GM23338 (cell line): ENCODE measurements at regions not wholly inside any gene's neighbourhood (a gene's known extent, or its start where the extent isn't known, plus 50 kb on each side); places are given as distances from the start of the nearest gene placed in this dataset.

ENCODE experiments used
- CTCF ChIP-seq, 2 experiments: fragments of 200-600 bp in 1 of 2; sonication (generic) in 1 of 2; conservative IDR thresholded peaks; 2 replicates each; pipeline versions ENCODE4 v1.5.1 to v1.6.1; 2016 to 2017; ENCODE audit warnings: antibody characterized with exemption in 2 of 2, low read depth in 2 of 2, mild to moderate bottlenecking in 2 of 2, moderate library complexity in 1 of 2
- EZH2 ChIP-seq: fragments of 200-600 bp; sonication (generic); IDR thresholded peaks from one replicate; pipeline ENCODE4 v1.8.0; 2017; ENCODE audit warnings: antibody characterized with exemption, mild to moderate bottlenecking, low read depth; ENCODE audit not compliant: unreplicated experiment
- EZH2phosphoT487 ChIP-seq: fragments of 200-600 bp; sonication (generic); IDR thresholded peaks from one replicate; pipeline ENCODE4 v1.8.1; 2018; ENCODE audit warnings: antibody characterized with exemption; ENCODE audit not compliant: unreplicated experiment
- POLR2AphosphoS5 ChIP-seq: IDR thresholded peaks from 2 replicates; pipeline ENCODE4 v1.6.1; 2016; ENCODE audit warnings: antibody characterized with exemption, low read depth
- REST ChIP-seq: IDR thresholded peaks from one replicate; pipeline ENCODE4 v1.6.1; 2018; ENCODE audit warnings: antibody characterized with exemption; ENCODE audit not compliant: unreplicated experiment
- ZNF331 ChIP-seq: fragments of 250-450 bp; sonication (Bioruptor Pico); IDR thresholded peaks from 2 replicates; pipeline ENCODE4 v1.5.0; 2020; ENCODE audit warnings: low read depth, mild to moderate bottlenecking, moderate library complexity

- TF ChIP-seq CTCF (conservative IDR thresholded peaks at IDR 0.05; ENCODE audit: low read depth in 2 of 2) (peak; percentile 85 to 90), EZH2 (no peak), ZNF331 (CRISPR knock-in tag) (no peak), REST (no peak), POLR2AphosphoS5 (no peak), EZH2phosphoT487 (no peak)
These were observed 72.0 kb upstream of the TES start for GRCh38 chr7:116138202-116138801.
